WTC11 (cell line): ENCODE measurements at regions not wholly inside any gene's neighbourhood (a gene's known extent, or its start where the extent isn't known, plus 50 kb on each side); places are given as distances from the start of the nearest gene placed in this dataset.

ENCODE experiments used
- ETV6 ChIP-seq: sonication (generic); formaldehyde crosslinking; IDR thresholded peaks from 2 replicates; pipeline ENCODE4 v1.8.1; 2022; ENCODE audit warnings: mild to moderate bottlenecking, missing genetic modification reagents
- FOXP4 ChIP-seq: sonication (generic); formaldehyde crosslinking; IDR thresholded peaks from 2 replicates; pipeline ENCODE4 v1.8.0; 2022; ENCODE audit warnings: mild to moderate bottlenecking, missing genetic modification reagents
- GABPB1 ChIP-seq: sonication (generic); formaldehyde crosslinking; IDR thresholded peaks from 2 replicates; pipeline ENCODE4 v1.8.1; 2023; ENCODE audit warnings: mild to moderate bottlenecking, missing genetic modification reagents
- GRHL2 ChIP-seq: fragments of 250-450 bp; sonication (Bioruptor Pico); IDR thresholded peaks from 2 replicates; pipeline ENCODE4 v1.8.0; 2022; ENCODE audit warnings: mild to moderate bottlenecking, moderate library complexity; ENCODE audit not compliant: insufficient replicate concordance, severe bottlenecking
- HMGA2 ChIP-seq: fragments of 250-450 bp; sonication (Bioruptor Pico); IDR thresholded peaks from 2 replicates; pipeline ENCODE4 v1.4.0; 2021; ENCODE audit warnings: mild to moderate bottlenecking, moderate library complexity
- HMGXB4 ChIP-seq: sonication (generic); formaldehyde crosslinking; IDR thresholded peaks from 2 replicates; pipeline ENCODE4 v1.8.1; 2023; ENCODE audit warnings: mild to moderate bottlenecking, moderate library complexity, missing genetic modification reagents
- JUN ChIP-seq: sonication (generic); formaldehyde crosslinking; IDR thresholded peaks from 2 replicates; pipeline ENCODE4 v1.8.0; 2023; ENCODE audit warnings: mild to moderate bottlenecking, missing genetic modification reagents
- NR1H2 ChIP-seq: sonication (generic); formaldehyde crosslinking; IDR thresholded peaks from 2 replicates; pipeline ENCODE4 v1.9.0; 2021; ENCODE audit warnings: mild to moderate bottlenecking, moderate library complexity, missing genetic modification reagents
- SOX15 ChIP-seq: fragments of 250-450 bp; sonication (Bioruptor Pico); IDR thresholded peaks from 2 replicates; pipeline ENCODE4 v1.9.0; 2021; ENCODE audit warnings: mild to moderate bottlenecking
- ZNF425 ChIP-seq: fragments of 250-450 bp; sonication (Bioruptor Pico); conservative IDR thresholded peaks from 2 replicates; pipeline ENCODE4 v1.9.0; 2021; ENCODE audit warnings: mild to moderate bottlenecking
- ZNF671 ChIP-seq: fragments of 250-450 bp; sonication (Bioruptor Pico); IDR thresholded peaks from 2 replicates; pipeline ENCODE4 v1.8.0; 2021; ENCODE audit warnings: mild to moderate bottlenecking
- TF ChIP-seq, protein P1 (sequence below): fragments of 200-600 bp; IDR thresholded peaks from 2 replicates; pipeline ENCODE4 v1.8.0; 2022; ENCODE audit warnings: antibody characterized with exemption
- TF ChIP-seq, protein P2 (sequence below): sonication (generic); formaldehyde crosslinking; IDR thresholded peaks from 2 replicates; pipeline ENCODE4 v1.8.1; 2022; ENCODE audit warnings: low read depth, missing genetic modification reagents, borderline replicate concordance
- TF ChIP-seq, protein P3 (sequence below): sonication (generic); formaldehyde crosslinking; IDR thresholded peaks from 2 replicates; pipeline ENCODE4 v1.8.1; 2022; ENCODE audit warnings: mild to moderate bottlenecking, missing genetic modification reagents, moderate library complexity, borderline replicate concordance

- TF ChIP-seq, protein P1, sequence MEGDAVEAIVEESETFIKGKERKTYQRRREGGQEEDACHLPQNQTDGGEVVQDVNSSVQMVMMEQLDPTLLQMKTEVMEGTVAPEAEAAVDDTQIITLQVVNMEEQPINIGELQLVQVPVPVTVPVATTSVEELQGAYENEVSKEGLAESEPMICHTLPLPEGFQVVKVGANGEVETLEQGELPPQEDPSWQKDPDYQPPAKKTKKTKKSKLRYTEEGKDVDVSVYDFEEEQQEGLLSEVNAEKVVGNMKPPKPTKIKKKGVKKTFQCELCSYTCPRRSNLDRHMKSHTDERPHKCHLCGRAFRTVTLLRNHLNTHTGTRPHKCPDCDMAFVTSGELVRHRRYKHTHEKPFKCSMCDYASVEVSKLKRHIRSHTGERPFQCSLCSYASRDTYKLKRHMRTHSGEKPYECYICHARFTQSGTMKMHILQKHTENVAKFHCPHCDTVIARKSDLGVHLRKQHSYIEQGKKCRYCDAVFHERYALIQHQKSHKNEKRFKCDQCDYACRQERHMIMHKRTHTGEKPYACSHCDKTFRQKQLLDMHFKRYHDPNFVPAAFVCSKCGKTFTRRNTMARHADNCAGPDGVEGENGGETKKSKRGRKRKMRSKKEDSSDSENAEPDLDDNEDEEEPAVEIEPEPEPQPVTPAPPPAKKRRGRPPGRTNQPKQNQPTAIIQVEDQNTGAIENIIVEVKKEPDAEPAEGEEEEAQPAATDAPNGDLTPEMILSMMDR, result no peak
- TF ChIP-seq HMGXB4 (CRISPR knock-in tag), result no peak
- TF ChIP-seq, protein P2, sequence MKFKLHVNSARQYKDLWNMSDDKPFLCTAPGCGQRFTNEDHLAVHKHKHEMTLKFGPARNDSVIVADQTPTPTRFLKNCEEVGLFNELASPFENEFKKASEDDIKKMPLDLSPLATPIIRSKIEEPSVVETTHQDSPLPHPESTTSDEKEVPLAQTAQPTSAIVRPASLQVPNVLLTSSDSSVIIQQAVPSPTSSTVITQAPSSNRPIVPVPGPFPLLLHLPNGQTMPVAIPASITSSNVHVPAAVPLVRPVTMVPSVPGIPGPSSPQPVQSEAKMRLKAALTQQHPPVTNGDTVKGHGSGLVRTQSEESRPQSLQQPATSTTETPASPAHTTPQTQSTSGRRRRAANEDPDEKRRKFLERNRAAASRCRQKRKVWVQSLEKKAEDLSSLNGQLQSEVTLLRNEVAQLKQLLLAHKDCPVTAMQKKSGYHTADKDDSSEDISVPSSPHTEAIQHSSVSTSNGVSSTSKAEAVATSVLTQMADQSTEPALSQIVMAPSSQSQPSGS (CRISPR knock-in tag), result no peak
- TF ChIP-seq GABPB1 (CRISPR knock-in tag), result no peak
- TF ChIP-seq, protein P3, sequence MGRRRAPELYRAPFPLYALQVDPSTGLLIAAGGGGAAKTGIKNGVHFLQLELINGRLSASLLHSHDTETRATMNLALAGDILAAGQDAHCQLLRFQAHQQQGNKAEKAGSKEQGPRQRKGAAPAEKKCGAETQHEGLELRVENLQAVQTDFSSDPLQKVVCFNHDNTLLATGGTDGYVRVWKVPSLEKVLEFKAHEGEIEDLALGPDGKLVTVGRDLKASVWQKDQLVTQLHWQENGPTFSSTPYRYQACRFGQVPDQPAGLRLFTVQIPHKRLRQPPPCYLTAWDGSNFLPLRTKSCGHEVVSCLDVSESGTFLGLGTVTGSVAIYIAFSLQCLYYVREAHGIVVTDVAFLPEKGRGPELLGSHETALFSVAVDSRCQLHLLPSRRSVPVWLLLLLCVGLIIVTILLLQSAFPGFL, result no peak
- no peak for TF ChIP-seq ZNF671 (CRISPR knock-in tag)
- TF ChIP-seq FOXP4 (CRISPR knock-in tag), result no peak
- no peak for TF ChIP-seq ETV6 (CRISPR knock-in tag)
- no peak for TF ChIP-seq ZNF425
- no peak for TF ChIP-seq GRHL2 (CRISPR knock-in tag)
- no peak for TF ChIP-seq SOX15 (CRISPR knock-in tag)
- TF ChIP-seq NR1H2 (CRISPR knock-in tag), result no peak
- TF ChIP-seq HMGA2 (CRISPR knock-in tag), result no peak
- TF ChIP-seq JUN (CRISPR knock-in tag), result no peak
Measured at GRCh38 chr6:87846434-87846833, 144.4 kb upstream of the AKIRIN2 start.
